Hepatic stellate cell (primary cell): ENCODE measurements at regions not wholly inside any gene's neighbourhood (a gene's known extent, or its start where the extent isn't known, plus 50 kb on each side); places are given as distances from the start of the nearest gene placed in this dataset.

Experiments used
- DNase-seq: peaks from one replicate; pipeline ENCODE4 v3.0.0; 2011; ENCODE audit warnings: low spot score

DNA sequence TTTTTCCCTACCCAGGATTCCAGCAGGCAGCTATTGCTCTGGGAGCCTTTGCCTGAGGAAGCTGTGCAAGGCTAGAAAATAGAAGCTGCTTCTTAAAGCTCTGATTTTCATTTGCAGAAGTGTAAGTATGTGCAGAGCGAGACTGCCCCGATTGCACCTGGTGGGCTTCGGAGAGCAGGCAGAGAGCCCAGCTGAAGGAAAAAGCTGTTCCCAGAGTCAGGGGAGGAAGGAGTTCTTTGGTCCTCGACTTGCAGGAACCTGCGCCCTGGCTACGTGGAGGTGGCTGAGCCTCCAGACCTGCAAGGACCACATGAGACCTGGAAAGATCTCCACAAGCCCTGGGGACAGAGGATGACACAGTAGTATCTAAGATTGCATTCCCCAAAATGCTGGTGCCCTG is 235.0 kb upstream of the ARGLU1 start:
- DNase-seq = no peak

DNA sequence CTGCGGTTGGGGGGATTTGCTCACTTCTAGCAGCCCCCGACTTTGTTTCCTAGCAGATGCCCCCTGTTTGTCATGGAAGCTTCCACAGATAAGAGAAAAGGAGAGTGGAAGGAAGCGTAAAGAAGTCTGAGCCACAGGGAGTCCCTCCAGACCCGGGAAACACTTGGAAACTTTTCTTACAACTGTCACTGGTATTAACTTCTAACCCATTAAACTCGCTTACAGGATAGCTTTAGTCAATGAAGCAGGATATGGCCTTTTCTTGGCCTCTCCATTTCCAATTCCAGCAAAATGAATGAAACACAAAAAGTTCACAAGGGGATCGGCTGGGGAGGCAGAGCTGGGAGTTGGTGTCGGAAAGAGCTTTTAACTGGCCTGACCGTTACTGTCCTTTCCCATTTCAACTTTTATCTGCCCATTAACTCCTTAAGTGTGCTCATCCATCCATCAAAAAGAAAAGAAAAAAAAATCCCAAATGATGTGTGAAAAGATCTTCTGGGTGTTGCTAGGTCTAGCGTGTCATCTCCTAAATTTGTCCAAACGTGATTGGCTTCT is 231.9 kb upstream of the ARGLU1 start:
- DNase-seq = no peak

DNA sequence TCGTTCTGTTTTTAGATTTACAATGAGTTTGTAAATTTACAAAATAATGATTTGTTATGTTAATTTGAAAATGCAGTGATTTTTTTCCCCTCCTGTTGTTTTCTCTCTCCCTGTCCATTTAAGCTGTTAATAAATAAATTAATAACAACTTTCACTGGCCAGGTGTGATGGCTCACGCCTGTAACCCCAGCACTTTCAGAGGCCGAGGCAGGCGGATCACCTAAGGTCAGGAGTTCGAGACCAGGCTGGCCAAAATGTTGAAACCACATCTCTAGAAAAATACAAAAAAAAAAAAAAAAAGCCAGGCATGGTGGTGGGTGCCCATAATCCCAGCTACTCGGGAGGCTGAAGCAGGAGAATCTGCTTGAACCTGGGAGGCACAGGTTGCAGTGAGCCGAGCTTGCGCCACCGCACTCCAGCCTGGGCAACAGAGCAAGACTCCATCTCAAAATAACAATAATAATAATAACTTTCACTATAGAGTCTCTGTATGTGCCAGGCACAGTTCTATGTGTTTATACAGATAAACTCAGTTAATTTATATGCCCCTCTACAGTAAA is 229.2 kb upstream of the ARGLU1 start:
- no peak for DNase-seq

DNA sequence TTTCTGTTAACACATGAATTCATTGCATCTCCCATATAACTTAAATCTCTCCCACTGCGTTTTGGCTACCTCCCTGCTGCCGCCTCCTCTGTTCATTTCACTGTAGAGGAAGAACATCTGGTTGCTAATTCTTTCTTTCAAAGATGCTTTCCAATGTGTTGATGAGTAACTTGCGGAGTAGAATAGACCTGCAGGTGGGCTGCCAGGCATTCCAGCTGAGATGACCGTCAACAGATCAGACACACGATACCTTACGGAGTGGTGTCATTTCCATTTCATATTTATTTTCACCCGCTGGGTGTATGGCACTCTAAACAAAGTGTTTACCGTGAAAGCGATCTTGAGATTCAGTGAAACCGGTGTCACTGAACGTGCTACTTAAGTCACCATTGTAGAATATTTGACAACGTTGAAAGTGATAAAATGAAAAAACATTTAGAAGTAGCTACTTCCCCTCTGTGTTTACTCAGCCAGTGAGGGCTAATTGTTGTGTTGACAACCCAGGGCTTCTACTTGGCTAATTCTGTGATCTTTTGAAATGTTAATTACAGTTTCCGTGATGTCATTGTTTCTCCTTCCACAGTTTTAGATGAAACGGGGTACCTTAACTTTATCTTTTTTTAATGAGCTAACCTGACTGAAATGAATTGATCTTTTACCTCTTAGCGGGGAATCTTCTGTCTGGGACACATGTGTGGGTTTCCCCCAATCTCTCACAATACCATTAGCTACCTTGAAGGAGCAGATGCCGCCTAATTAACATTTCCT is 228.5 kb upstream of the ARGLU1 start:
- no peak for DNase-seq

DNA sequence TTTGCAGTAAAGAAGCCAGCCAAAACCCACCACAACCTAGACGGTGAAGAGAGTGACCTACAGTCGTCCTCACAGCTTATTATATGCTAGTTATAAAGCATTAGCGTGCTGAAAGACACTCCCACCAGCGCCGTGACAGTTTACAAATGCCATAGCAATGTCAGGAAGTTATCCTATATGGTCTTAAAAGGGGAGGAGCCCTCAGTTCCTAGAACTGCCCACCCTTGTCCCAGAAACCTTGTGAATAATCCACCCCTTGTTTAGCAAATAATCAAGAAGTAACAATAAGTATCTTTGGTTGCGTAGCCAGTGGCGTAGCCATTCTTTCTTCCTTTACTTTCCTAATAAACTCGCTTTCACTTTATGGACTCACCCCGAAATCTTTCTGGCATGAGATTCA is 227.9 kb upstream of the ARGLU1 start:
- DNase-seq = no peak

DNA sequence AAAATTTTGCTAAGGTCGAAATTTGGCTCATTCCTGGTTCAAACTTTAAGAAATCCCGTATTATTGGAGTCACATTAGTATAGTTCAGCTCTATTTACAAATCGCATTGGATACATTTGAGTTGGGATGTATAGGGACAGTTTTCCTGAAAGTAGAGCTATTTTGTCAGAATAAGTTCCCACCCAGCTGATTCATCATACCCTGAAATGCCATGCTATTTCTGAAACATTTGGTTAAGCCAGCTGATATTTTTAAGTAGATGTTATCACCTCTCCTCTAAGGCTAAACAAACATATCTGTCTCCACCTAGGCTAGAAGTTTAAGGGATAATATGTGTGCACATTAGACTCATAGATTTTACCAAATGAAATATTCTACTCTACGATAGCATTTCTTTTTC is 226.2 kb upstream of the ARGLU1 start:
- DNase-seq = no peak

DNA sequence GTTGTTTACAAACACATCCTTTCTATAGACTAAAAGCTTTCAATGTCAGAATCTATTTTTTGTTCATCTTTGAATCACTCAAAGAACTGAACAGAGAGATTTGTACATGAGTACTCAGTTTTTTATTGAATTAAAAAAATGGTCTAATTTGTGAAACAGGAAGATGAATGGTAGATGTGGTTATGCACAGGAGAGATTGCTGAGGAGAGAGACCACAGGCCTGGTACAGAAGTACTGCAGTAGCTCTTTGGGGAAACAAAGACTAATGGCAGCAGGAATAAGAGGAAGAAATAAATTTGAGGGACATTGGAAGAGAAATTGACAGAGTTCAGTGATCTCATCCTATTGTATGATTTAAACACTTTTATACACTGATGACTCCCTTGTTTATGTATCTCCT is 222.0 kb upstream of the ARGLU1 start:
- DNase-seq = no peak

DNA sequence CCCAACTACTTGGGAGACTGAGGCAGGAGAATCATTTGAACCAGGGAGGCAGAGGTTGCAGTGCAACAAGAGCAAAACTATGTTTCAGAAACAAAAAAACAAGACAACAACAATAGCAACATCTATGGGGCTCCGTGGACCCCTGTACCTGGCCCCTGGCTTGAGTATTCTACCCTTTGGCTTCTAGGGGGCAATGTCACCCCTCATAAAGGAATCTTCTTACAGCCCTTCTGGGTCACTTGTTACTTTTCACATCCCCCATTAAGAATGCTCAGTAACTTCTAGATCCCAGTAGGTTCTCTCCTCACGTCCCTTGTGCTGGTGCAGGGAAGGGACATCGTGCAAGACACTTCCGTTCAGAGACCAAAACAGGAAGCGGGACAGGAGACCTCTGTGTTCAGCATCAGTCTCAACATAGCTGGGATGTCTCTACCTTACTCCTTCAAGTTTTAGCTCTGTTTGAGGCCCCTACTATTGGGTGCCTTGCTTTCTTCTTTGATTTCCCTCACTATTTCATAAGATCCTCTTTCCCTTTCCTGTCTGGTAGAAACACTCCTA is 218.1 kb upstream of the ARGLU1 start:
- no peak for DNase-seq

DNA sequence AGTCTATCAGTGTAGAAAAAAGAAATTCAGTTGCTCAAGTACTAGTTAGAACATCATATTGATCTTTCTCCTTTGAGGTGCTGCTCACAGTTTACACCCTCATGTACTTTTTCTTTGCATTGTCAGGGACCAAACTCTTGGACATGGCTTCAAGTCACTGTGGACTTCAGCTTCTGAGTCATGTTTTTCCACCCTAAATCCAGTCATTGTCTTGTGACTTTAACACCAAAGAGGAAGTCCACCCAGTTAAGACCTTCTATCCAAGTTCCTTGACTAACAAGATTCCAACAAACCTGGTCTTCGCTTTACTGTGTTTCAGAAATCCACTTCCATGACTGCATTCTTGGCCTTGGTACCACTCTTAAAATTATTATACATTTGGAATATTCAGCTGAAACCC is 206.7 kb upstream of the ARGLU1 start:
- DNase-seq = no peak

DNA sequence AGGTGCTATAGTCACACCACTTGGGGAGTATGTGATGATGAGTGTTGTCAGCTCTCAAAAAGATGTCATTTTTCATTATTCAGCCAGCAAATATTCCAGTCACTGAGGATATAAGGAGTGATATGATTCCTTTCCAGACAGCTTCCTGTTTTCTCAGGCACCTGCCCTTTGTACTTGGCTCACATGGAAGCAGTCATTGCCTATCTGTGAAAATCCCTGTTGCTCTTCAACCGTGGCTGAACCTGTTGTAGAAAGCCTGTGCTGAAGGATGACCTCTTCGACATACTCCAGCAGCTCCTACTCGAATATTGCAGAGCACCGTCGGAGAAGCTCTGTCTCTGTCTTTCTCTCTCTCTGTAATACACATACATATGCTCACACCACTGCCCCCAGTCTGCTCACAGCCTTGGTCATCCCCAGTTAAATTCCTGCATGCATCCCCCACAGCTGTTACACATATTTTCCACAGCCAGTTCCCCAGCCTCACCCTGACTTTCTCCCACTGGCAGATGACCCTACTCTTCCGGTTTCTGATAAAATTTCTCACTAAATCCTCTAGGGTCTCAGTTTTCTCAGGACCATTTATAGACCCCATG is 204.2 kb upstream of the ARGLU1 start:
- no peak for DNase-seq

DNA sequence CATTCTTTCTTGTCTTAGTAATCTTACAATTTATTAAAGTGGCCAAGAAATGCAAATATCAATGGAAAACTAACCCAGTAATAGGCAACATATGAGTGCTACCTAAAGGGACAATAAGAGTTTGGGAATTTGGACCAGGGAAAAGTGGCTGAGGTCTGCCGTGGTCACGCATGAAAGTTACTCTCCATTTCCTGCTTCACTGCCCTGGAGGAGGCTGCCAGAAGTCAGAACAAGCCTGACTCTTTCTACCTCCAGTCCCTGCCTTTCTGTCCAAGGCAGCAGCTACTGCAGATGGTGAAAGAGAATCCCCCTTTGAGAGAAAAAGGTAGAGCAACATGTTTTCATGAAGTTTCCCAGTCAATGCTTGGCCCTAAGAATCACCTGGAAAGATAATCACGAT is 201.1 kb upstream of the ARGLU1 start:
- no peak for DNase-seq

DNA sequence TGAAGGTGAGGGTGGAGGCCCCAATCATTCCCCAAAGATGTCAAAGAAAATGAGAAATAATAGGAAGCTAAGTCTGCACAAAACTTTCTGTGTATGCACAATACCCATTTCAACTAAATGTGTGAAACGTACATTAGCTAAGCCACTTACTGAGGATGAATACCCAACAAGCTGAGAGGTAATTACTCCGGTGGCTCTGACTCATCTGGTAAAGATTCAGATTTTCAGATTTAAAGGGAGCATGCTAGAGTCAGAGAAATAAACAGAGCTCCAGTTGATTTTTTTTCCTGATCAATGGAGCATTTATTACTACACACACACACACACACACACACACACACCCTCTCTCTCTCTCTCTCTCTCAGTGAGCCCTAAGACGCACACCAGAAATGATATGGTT is 194.8 kb upstream of the ARGLU1 start:
- DNase-seq = no peak

DNA sequence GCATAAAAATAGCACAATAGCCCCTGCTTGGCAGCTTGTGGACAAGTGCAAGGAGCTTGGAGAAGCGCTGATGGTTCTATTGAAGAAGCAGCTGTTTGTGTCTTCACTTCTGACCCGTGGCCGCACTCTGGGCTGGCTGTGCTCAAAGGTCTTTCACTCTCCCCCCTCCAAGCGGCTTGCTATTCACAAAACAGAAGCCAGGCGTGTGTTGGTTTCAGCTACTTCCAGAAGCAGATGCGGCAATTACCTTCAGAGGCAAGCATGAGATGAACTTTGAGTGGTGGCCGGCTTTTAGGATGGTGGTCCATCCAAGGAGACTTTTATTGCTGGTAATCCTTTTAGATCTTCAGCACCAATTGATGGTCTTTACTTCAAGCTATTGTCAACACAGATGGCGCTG is 188.5 kb upstream of the ARGLU1 start:
- no peak for DNase-seq

DNA sequence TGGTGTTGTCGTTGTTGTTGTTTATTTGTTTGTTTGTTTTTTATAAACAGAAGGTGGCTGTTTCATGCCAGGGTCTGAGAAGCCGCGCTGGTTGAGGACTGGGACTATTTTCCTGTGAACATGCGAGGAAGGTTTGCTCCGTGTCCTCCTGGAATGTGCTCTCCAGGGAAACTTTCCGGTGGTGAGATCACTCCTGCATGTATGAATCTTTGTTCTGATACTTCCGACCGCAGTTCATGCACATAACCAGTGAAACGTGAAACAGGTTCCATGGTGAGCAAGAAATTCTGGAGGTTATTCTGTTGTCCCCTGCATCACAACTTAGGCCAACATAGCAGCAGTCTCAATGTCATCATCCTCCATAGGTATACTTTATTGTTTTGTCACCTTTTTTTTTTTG is 187.6 kb upstream of the ARGLU1 start:
- DNase-seq = no peak

DNA sequence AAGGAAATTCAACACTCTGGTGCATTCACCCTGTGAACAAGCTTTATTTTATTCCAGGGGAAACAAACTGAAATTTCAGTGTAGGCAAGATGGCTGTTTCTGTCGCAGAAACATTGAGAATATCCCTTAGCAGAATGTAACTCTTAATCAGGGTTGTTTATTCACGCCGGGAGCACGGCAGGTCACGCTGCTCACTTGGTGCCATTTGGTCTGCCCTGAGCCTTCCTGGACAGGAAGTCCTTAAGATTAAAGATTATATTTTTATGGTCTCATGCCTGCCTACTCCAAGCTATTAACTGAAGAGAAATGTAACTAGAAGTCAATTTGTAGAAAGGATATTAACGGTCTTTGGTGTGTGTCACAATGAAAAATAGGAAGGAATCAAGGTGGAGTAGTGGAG is 185.3 kb upstream of the ARGLU1 start:
- no peak for DNase-seq

DNA sequence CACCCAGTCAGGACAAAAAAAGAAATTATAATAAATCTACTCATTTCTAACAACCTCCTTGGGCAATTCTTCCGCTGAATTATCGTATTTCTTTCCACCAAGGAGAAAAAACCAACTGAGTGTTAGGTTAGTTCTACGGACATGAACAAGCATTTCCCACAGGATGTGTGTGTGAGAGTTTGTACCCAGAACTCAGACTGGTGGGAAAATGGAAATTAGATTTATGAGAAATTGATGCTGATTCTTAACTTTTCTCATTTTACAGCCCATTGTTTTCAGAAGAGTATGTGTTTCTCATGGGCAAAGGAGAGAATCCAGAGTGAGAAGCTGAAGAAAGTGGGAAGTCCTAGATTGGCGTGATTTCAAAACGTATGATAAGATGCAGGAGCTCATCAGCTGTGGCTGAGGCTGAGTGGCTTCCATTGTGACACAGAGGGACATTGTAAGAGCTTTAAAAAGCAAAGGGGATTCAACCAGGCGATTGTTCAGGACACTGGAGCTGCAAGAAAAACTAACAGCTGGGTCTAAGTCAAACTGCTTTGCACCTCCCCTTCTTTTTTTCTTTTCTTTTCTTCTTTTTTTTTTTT is 184.7 kb upstream of the ARGLU1 start:
- no peak for DNase-seq

DNA sequence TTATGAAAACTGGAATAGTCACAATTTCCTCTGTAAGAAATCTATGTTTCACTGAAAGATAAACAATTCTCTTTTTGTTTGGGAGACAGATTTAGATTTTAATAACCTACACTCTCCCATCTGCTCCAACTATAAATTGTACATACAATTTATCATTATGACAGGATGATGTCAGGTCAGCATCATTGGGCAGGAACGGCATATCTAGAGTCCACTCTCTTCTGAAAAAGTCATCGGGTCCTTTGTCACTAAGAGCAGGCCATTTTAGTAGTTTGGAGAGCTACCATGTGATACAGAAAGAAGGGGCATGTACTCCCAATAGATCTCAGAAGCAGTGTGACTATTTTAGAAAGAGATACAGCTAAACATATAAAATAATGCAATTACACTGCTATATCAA is 180.8 kb upstream of the ARGLU1 start:
- DNase-seq = no peak

DNA sequence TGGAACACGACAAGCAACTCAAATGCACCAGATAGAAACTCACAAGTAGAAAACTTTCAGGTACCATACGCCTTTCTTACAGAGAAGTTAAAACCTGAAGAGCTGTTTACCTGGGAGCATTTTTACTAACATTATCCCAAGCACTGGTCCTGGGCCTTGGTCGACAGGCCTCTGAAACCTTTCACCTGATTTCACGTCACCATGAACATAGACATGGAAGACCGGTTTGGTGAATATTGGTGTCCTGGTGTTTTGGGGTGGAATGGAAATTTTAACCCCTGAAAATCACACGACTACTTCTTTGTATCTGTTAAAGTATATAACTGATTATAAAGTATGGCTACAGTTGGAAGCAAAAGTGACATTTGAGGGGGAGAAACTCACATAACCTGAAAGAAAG is 176.6 kb upstream of the ARGLU1 start:
- no peak for DNase-seq

DNA sequence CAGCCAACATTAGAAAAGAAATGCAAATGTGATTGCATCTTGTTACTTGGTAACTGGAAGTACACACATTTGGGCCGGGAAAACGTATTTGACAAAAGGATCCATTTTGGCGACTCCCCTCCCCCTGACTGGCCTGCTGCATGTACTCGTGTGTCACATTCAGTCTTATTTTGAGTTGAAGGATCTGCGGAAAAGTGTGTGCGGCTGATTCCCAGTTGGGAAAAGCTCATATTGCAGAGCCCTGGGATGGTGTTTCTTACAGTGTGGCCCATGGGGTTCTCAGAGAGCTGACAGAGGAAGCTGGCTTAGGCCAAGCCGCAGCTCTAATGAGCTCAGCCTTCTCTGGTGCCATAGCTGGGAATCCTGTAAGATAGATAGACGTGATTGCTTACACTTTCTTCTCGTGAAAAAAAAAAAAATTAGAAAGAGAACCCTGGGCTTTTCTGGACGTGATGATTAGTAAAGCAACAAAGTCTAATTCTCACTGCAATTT is 170.3 kb upstream of the ARGLU1 start:
- no peak for DNase-seq

DNA sequence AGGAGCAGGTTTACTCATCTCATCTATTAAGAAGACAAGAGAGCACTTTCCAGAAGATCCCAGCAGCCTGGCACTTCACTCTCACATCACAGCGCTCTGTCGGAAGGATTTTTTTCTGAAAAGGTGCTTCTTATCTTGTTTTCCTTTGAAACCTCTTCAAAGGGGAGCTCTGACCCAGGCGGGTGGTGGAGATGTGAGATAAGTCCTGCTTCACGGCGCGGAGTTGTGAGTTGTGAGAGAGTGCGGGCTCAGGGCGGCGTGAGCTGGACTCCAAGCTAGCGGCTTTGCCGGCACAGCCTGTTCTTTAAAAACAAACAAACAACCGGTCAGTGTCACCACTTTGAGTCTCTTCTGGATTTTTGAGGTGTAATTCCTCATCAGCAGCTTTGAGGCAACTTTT is 169.0 kb upstream of the ARGLU1 start:
- DNase-seq = no peak

DNA sequence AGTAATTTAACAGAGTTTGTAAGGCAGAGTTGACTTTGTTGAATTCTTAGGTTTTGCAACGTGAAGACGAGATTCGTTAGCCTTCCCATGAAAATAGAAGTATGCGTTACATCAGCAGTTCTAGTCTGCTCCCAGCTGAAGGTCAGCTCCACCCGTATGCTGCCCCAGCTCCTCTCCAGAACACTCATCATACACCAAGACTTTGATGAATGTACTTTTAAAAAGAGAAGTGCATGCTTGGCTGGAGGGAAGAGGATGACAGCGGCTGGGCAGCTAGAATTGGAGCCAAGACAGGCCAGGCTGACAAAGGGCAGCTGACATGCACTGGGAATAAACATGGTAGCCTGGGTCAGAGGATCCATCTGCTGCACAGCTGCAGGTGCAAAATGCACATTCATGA is 166.3 kb upstream of the ARGLU1 start:
- DNase-seq = no peak

DNA sequence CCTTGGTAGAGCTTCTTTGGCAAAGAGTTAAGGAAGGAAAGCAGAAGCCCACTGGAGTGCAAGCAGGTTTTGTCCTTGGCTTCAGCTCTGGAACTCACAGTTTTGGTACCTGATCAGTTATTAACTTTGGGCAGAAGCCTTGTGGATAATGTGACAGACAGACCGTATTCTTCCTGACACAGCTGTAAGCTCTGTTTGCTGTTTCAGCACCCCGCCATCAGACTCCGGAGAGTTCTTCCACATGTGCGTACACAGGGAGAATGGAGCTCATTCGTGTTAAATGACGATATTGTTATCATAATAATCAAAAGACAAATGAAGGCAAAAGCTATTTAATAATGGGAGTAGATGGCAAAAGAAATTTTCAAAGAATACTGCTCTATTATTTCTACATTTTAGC is 155.1 kb upstream of the ARGLU1 start:
- DNase-seq = no peak

DNA sequence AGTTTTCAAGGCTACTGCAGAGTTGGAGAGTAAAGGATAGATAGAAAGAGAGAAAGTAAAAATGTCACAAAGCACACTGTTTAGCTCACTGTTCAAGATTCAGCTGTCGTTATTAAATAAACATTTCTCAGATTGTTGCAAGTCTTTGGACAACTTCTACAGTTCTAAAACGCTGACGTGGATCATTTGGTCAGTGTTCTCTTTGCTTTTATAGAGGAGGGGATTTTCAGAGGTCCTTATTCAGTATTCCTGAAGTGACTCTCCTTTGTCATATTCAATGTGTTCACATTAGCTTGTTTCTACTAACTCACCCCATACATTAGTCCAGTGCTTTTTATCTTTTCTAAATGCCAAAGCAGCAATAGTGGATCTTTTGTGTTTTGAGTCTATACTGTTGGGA is 154.7 kb upstream of the ARGLU1 start:
- no peak for DNase-seq
